Small intestine (tissue), 7 donors: ENCODE measurements at regions not wholly inside any gene's neighbourhood (a gene's known extent, or its start where the extent isn't known, plus 50 kb on each side); places are given as distances from the start of the nearest gene placed in this dataset.

ENCODE experiments used
- DNase-seq, 2 donors: peaks; one replicate each; pipeline versions ENCODE4 v3.0.0 to v3.0.0-alpha.2; 2013
- FAIRE-seq: peaks from 2 replicates; lab custom pipeline; 2012; peaks lifted over from hg19 to GRCh38; lab: Jason Lieb, UNC
- H3K27ac ChIP-seq, 3 donors: one replicate each; pipeline ENCODE4 v1.5.1; 2013; ENCODE audit warnings: low read length in 2 of 3, mild to moderate bottlenecking in 2 of 3, control low read depth in 1 of 3, inconsistent platforms in 1 of 3, low read depth in 1 of 3, moderate library complexity in 1 of 3
- H3K27me3 ChIP-seq, 3 donors: one replicate each; pipeline ENCODE4 v1.6.1; 2013; ENCODE audit warnings: low read length in 3 of 3, inconsistent platforms in 1 of 3; ENCODE audit not compliant: control insufficient read depth in 3 of 3, insufficient read depth in 3 of 3
- H3K36me3 ChIP-seq, 3 donors: one replicate each; pipeline ENCODE4 v1.6.1; 2013; ENCODE audit warnings: low read length in 3 of 3, inconsistent platforms in 1 of 3, low read depth in 1 of 3, mild to moderate bottlenecking in 1 of 3, moderate library complexity in 1 of 3; ENCODE audit not compliant: control insufficient read depth in 3 of 3, insufficient read depth in 2 of 3
- H3K4me1 ChIP-seq, 3 donors: one replicate each; pipeline ENCODE4 v1.6.1; 2013; ENCODE audit warnings: low read length in 2 of 3, inconsistent platforms in 1 of 3, low read depth in 1 of 3, mild to moderate bottlenecking in 1 of 3, moderate library complexity in 1 of 3; ENCODE audit not compliant: control insufficient read depth in 3 of 3, insufficient read depth in 2 of 3
- H3K4me3 ChIP-seq, 3 donors: one replicate each; pipeline ENCODE4 v1.5.1; 2013; ENCODE audit warnings: low read length in 3 of 3, control low read depth in 1 of 3, inconsistent platforms in 1 of 3, low read depth in 1 of 3, mild to moderate bottlenecking in 1 of 3, moderate library complexity in 1 of 3
- H3K9me3 ChIP-seq, 2 donors: one replicate each; pipeline ENCODE4 v1.6.1; 2013; ENCODE audit warnings: low read depth in 1 of 2, low read length in 1 of 2; ENCODE audit not compliant: control insufficient read depth in 2 of 2, insufficient read depth in 1 of 2
- WGBS, 3 donors: extraction: QIAGEN DNeasy Blood & Tissue Kit; methylation state at CpG; one replicate each; pipeline ENCODE4 v1.1.7; 2013; 5-methylcytosine and 5-hydroxymethylcytosine counted together
- donor health status: healthy with polysubstance abuse.
- donor health status: control.
- donor health status: control.
- donor health status: Bipolar disorder and iron deficiency.
- donor health status: healthy.

- no peaks in the 10 kb centered on the region for H3K4me1 ChIP-seq
These were observed 295.3 kb downstream of the DRD1 start for GRCh38 chr5:175148636-175149172.

GRCh38 chr5:175146733-175147132, 297.2 kb downstream of the DRD1 start:
- no peak for DNase-seq
- Histone ChIP-seq H3K27me3 (no peaks in the 10 kb centered on the region), H3K4me3 (no peak overlapping the region), H3K27ac (no peak overlapping the region), H3K9me3 (peaks cover 0 to 5% of the 10 kb centered on the region in 2 donors), H3K36me3 (no peaks in the 10 kb centered on the region), H3K4me1 (no peaks in the 10 kb centered on the region)
- 77 to 87% (median 86%) methylated on average over 5 of the region's 5 CpGs for WGBS, 3 donors
- no peak for FAIRE-seq

More at GRCh38 chr5:175148636-175149172, 295.3 kb downstream of the DRD1 start:
- WGBS, 3 donors = 79 to 82% (median 81%) methylated on average over 8 of the region's 8 CpGs
- Histone ChIP-seq H3K27ac (no peak overlapping the region), H3K4me3 (no peak overlapping the region), H3K9me3 (peaks cover 0 to 5% of the 10 kb centered on the region in 2 donors), H3K27me3 (no peaks in the 10 kb centered on the region), H3K36me3 (no peaks in the 10 kb centered on the region)
- no peak for DNase-seq
- FAIRE-seq = no peak

GRCh38 chr5:175141421-175141820, 302.6 kb downstream of the DRD1 start:
- Histone ChIP-seq H3K9me3 (peaks cover 0 to 7% of the 10 kb centered on the region in 2 donors), H3K27ac (no peak overlapping the region), H3K36me3 (no peaks in the 10 kb centered on the region), H3K27me3 (no peaks in the 10 kb centered on the region), H3K4me3 (no peak overlapping the region), H3K4me1 (no peaks in the 10 kb centered on the region)
- DNase-seq = no peak
- no peak for FAIRE-seq
- WGBS, 3 donors = 77 to 96% (median 95%) methylated on average over 1 of the region's 1 CpG

- Histone ChIP-seq H3K27ac (no peak overlapping the region), H3K4me1 (no peaks in the 10 kb centered on the region), H3K4me3 (no peak overlapping the region), H3K36me3 (no peaks in the 10 kb centered on the region), H3K27me3 (peaks cover 0 to 5% (median 0%) of the 10 kb centered on the region in 3 donors), H3K9me3 (peaks cover 0 to 4% of the 10 kb centered on the region in 2 donors)
- 65 to 68% (median 67%) methylated on average over 5 of the region's 5 CpGs for WGBS, 3 donors
- DNase-seq (no peak), FAIRE-seq (no peak)
These were observed 310.8 kb downstream of the DRD1 start for GRCh38 chr5:175133185-175133584.

GRCh38 chr5:175131432-175131831, 312.6 kb downstream of the DRD1 start:
- peaks cover 0 to 4% of the 10 kb centered on the region in 2 donors for H3K9me3 ChIP-seq
- WGBS, 3 donors = 52 to 66% (median 64%) methylated on average over 8 of the region's 8 CpGs
- no peaks in the 10 kb centered on the region for H3K36me3 ChIP-seq
- H3K27ac ChIP-seq = no peak overlapping the region
- H3K4me3 ChIP-seq = no peak overlapping the region
- FAIRE-seq = no peak
- H3K27me3 ChIP-seq = peaks cover 0 to 5% (median 0%) of the 10 kb centered on the region in 3 donors
- no peak for DNase-seq
- H3K4me1 ChIP-seq = no peaks in the 10 kb centered on the region

GRCh38 chr5:175129619-175130018, 314.4 kb downstream of the DRD1 start:
- Histone ChIP-seq H3K4me3 (no peak overlapping the region), H3K36me3 (no peaks in the 10 kb centered on the region), H3K27me3 (peaks cover 0 to 5% (median 0%) of the 10 kb centered on the region in 3 donors), H3K9me3 (no peaks in the 10 kb centered on the region), H3K27ac (no peak overlapping the region), H3K4me1 (no peaks in the 10 kb centered on the region)
- WGBS, 3 donors = 77 to 85% (median 85%) methylated on average over 4 of the region's 4 CpGs
- FAIRE-seq (no peak), DNase-seq (no peak)

GRCh38 chr5:175129121-175129520, 314.9 kb downstream of the DRD1 start:
- Histone ChIP-seq H3K4me1 (no peaks in the 10 kb centered on the region), H3K27ac (no peak overlapping the region), H3K4me3 (no peak overlapping the region), H3K27me3 (peaks cover 0 to 5% (median 0%) of the 10 kb centered on the region in 3 donors), H3K36me3 (no peaks in the 10 kb centered on the region), H3K9me3 (no peaks in the 10 kb centered on the region)
- WGBS, 3 donors = 61 to 76% (median 63%) methylated on average over 4 of the region's 4 CpGs
- DNase-seq = no peak
- FAIRE-seq = no peak

- no peaks in the 10 kb centered on the region for H3K27me3 ChIP-seq
- no peak overlapping the region for H3K27ac ChIP-seq
- WGBS, 3 donors = 74 to 77% (median 75%) methylated on average over 5 of the region's 5 CpGs
- H3K9me3 ChIP-seq = peaks cover 0 to 4% of the 10 kb centered on the region in 2 donors
- FAIRE-seq (no peak), DNase-seq (no peak)
- H3K36me3 ChIP-seq = no peaks in the 10 kb centered on the region
- no peaks in the 10 kb centered on the region for H3K4me1 ChIP-seq
- H3K4me3 ChIP-seq = no peak overlapping the region
These were observed 319.2 kb downstream of the DRD1 start for GRCh38 chr5:175124821-175125220.
